ENCODE measurements at regions not wholly inside any gene's neighbourhood (a gene's known extent, or its start where the extent isn't known, plus 50 kb on each side); places are given as distances from the start of the nearest gene placed in this dataset.

DNA sequence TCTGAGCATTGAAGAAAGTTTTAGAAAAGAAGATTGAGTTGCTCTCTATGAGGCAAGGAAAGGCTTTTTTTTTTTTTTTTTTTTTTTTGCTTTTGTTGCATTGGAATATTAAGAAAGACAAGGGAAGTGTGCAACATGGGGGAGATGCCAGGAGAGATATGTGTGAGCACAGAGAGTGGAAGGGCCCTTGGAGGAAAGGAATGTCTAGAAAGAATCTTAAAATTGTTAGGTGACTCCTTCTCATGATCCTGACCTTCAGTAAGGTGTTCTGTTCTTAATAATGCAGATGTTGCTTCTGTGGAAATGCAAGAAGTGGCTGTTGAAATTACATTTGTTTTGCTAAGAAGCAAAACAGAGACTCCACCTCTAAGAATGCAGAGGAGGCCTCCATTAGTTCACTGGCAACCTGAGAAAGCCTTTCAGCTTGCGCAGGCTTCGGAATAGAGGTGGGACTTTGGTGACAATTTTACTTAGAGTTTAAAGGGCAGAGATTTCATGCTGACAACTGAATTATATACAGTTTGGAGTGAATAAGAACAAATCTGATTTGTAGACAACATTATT is 118.0 kb upstream of the ASCC3 start:
- H2BK120ac ChIP-seq (ENCODE audit: low read depth, low read length, poor library complexity, severe bottlenecking), result no peak overlapping the region
- H3K9ac ChIP-seq (ENCODE audit: extremely low read depth, insufficient read length, low read length), result no peak overlapping the region
- no peak overlapping the region for H3K4ac ChIP-seq (ENCODE audit: low read depth, low read length)
- H2BK20ac ChIP-seq (ENCODE audit: low read depth, low read length, poor library complexity, severe bottlenecking), result no peak overlapping the region
- no peaks in the 10 kb centered on the region for H3K23me2 ChIP-seq (ENCODE audit: insufficient read length, low read depth, low read length, poor library complexity, severe bottlenecking)
- no peak overlapping the region for H3K4me2 ChIP-seq (ENCODE audit: insufficient read depth, insufficient read length, low read length)
- H3K56ac ChIP-seq (ENCODE audit: insufficient read length, low read depth, low read length), result no peak overlapping the region
- Mint-ChIP-seq H3K4me1 (peaks cover 10 to 11% of the 10 kb centered on the region in 2 experiments), H3K36me3 (ENCODE audit: insufficient read depth in 1 of 3, low read depth in 3 of 3) (0 out of 7 replicates have a peak, but pooled peaks cover 0 to 4% (median 3%) of the 10 kb centered on the region in 3 experiments), H3K4me3 (no peak overlapping the region), H3K9me3 (peaks cover 2 to 9% of the 10 kb centered on the region in 2 experiments; a peak in 4 of 5 replicates), H3K27ac (peak overlapping the region; percentile 9 to 78 (median 26); a peak in 5 of 7 replicates), H3K27me3 (ENCODE audit: low read depth) (no peaks in the 10 kb centered on the region)
- H3K27me3 ChIP-seq (ENCODE audit: insufficient read depth, low read length), result no peaks in the 10 kb centered on the region
- no peak overlapping the region for H3K14ac ChIP-seq (ENCODE audit: insufficient read depth, low read length)
- no peaks in the 10 kb centered on the region for H3K79me1 ChIP-seq (ENCODE audit: insufficient read depth, low read depth, low read length, poor library complexity, severe bottlenecking)
- H3K23ac ChIP-seq (ENCODE audit: insufficient read length, low read depth, low read length), result no peak overlapping the region
- no peak overlapping the region for H3T11ph ChIP-seq (ENCODE audit: low read length)
- TF ChIP-seq, protein P1, sequence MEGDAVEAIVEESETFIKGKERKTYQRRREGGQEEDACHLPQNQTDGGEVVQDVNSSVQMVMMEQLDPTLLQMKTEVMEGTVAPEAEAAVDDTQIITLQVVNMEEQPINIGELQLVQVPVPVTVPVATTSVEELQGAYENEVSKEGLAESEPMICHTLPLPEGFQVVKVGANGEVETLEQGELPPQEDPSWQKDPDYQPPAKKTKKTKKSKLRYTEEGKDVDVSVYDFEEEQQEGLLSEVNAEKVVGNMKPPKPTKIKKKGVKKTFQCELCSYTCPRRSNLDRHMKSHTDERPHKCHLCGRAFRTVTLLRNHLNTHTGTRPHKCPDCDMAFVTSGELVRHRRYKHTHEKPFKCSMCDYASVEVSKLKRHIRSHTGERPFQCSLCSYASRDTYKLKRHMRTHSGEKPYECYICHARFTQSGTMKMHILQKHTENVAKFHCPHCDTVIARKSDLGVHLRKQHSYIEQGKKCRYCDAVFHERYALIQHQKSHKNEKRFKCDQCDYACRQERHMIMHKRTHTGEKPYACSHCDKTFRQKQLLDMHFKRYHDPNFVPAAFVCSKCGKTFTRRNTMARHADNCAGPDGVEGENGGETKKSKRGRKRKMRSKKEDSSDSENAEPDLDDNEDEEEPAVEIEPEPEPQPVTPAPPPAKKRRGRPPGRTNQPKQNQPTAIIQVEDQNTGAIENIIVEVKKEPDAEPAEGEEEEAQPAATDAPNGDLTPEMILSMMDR (conservative IDR thresholded peaks at IDR 0.05), result no peak
- H4K8ac ChIP-seq (replicated peaks; ENCODE audit: insufficient read length, low read depth, low read length), result no peak overlapping the region
- DNase-seq, result no peak
- no peak overlapping the region for H2AFZ ChIP-seq (ENCODE audit: low read length)
- no CpG with 5 or more reads among the region's 2 CpGs for WGBS (ENCODE audit: extremely low coverage, insufficient read length, low lambda C conversion rate)
- no peaks in the 10 kb centered on the region for H3K9me3 ChIP-seq (ENCODE audit: control insufficient read depth, low read depth, low read length)
- H4K91ac ChIP-seq (ENCODE audit: insufficient read length, low read depth, low read length), result no peak overlapping the region
- no peak overlapping the region for H3K27ac ChIP-seq (ENCODE audit: insufficient read length, low read depth, low read length)
- no peak overlapping the region for H3K18ac ChIP-seq (ENCODE audit: insufficient read length, low read depth, low read length)
- no peak overlapping the region for H2BK5ac ChIP-seq (ENCODE audit: insufficient read length, low read length)
- no peak overlapping the region for H2AK5ac ChIP-seq (ENCODE audit: insufficient read length, low read length)
- no peak overlapping the region for H4K5ac ChIP-seq (ENCODE audit: insufficient read length, low read depth, low read length)
- no peaks in the 10 kb centered on the region for H4K20me1 ChIP-seq (ENCODE audit: control insufficient read depth, insufficient read depth, insufficient read length)
- H3K79me2 ChIP-seq (ENCODE audit: insufficient read depth, low read length), result no peaks in the 10 kb centered on the region
- H2BK15ac ChIP-seq (ENCODE audit: low read depth, low read length), result no peak overlapping the region
- H3K4me1 ChIP-seq (ENCODE audit: insufficient read depth, low read length), result no peaks in the 10 kb centered on the region; the same call in 1 of the 2 replicates
- no peak overlapping the region for H2BK12ac ChIP-seq (ENCODE audit: insufficient read length, low read depth, low read length)

Data from H9 (cell line).